HG03460 (cell line): ENCODE measurements at regions not wholly inside any gene's neighbourhood (a gene's known extent, or its start where the extent isn't known, plus 50 kb on each side); places are given as distances from the start of the nearest gene placed in this dataset.

Experiments
- ATAC-seq: cut with Tn5 transposase; IDR thresholded peaks from one replicate; pipeline ENCODE4 v1.9.1; 2021; ENCODE audit not compliant: unreplicated experiment

GRCh38 chr1:62981434-62981833, 197.5 kb downstream of the ATG4C start:
- no peak for ATAC-seq

GRCh38 chr1:62988867-62989266, 204.9 kb downstream of the ATG4C start:
- ATAC-seq = no peak

- ATAC-seq = no peak
Measured at GRCh38 chr1:62989497-62989896, 205.6 kb downstream of the ATG4C start.

GRCh38 chr1:62991152-62991551, 207.2 kb downstream of the ATG4C start:
- ATAC-seq = no peak

DNA sequence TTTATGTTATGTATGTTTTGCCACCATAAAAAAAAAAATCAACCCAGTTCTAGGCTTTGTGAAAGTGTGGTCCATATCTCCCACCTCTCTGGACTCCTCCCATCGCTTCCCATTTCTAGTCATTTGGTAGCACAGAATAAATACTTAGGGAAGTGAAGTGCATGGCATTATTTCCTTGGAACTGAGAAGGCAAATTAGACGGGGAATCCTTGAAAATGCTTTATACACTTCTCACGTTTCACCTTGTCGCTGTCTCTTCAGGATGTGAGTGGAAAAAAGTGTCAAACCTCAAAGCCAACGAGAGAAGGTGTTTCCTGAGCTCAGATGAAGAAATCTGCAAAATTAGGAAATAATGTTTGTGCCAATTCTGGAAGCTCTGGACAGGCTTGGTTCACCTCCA, 209.9 kb downstream of the ATG4C start:
- no peak for ATAC-seq

GRCh38 chr1:62995173-62995572, 211.2 kb downstream of the ATG4C start:
- ATAC-seq = no peak

- ATAC-seq = no peak
Measured at GRCh38 chr1:62997884-62998283, 214.0 kb downstream of the ATG4C start.

- no peak for ATAC-seq
Measured at GRCh38 chr1:62998845-62999649, 215.1 kb downstream of the ATG4C start.

DNA sequence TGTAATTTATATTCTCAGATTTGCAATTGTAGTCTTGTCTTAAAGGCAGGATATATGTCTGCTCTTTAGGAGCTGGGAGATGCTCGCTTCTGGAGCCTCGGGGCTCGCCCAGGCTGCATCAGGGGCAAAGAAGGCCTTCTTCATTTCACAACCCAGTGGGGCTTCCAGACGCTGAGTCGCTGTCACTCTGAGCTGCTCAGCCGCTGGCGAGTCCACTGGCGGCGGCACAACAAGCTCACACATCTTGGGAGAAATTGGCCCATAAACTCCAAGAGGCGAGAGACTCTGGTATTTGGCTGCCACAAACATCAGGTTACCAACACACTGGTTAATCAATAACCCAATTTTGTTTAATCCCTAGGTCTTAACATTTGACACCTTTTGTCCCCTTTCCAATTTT, 216.6 kb downstream of the ATG4C start:
- no peak for ATAC-seq

GRCh38 chr1:63004868-63005267, 220.9 kb downstream of the ATG4C start:
- no peak for ATAC-seq

DNA sequence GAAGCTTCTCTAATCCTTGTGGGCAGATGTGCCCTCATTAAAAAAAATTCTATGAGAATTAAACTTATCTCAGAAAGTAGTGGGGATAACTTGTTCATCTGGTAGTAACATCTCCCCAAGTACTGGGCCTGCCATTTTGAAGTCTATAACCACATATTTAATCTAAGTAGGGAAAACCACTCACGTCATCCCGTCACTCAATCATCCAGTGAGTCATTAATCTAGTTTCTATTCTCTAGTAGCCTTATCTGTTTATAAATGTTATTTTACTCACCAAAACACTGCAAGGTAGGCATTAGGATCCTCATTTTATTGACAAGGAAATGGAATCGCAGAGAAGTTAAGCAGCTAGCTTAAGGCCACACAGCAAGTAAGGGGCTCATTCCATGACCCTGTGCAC, 221.9 kb downstream of the ATG4C start:
- ATAC-seq = no peak

DNA sequence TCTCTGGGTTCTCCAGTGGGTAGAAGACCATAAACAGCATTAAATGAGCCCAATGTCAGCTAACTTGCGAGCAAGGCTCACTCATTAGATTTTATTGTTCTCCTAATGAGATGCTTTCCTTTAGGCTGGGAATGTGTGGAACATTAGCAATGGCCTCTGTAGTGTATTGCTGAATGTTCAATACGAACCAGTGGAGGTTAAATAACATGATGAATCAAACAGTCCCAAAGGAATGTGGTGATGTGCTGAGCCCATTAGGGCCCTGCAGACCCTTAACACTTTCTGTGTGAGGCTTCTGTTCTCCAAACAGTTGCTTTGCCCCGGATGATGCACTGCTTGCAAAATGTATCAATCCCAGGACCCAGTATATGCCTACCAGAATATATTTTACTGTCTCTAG, 225.5 kb downstream of the ATG4C start:
- no peak for ATAC-seq

GRCh38 chr1:63010913-63011660, 227.2 kb downstream of the ATG4C start:
- no peak for ATAC-seq

GRCh38 chr1:63012339-63012738, 228.4 kb downstream of the ATG4C start:
- ATAC-seq = no peak

- ATAC-seq = no peak
Measured at GRCh38 chr1:63014267-63014666, 230.3 kb downstream of the ATG4C start.

DNA sequence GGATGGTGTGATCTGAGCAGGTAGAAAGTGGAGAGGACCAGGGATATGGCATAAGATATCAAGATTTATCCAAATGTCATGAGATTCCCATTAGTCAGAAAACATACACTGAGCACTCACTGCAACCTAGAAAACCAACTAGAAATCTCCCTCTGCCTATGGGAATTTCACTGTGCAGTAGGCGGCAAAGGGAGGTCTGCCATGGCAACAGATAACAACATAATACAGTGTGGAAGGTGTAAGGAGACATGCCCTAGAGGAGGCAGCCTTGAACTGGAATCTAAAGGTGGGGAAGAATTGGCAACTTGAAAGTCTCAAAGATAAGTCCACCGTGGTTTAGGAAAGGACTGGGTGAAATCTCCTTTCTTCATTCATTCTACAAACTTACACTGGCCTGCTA, 238.4 kb downstream of the ATG4C start:
- ATAC-seq = no peak

DNA sequence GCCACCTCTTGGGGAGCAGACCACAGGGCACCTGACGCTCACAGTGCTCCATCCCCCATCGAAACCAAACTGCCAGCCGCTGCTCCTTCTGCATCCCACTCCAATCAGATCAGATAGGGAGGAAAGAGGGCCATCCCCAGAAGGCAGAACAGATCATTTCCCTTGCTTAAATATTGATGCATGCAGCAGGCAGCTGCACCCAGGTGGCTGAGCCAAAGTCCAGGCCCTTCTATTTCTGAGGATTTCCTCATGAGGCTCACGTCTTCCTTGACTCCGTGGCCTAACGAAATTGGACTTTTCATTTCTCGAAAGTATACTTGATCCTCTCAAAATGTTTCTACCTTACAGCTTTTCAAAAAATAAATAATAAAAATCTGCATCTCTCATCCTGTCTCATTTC, 239.2 kb downstream of the ATG4C start:
- no peak for ATAC-seq

GRCh38 chr1:63023637-63024036, 239.7 kb downstream of the ATG4C start:
- ATAC-seq = no peak

DNA sequence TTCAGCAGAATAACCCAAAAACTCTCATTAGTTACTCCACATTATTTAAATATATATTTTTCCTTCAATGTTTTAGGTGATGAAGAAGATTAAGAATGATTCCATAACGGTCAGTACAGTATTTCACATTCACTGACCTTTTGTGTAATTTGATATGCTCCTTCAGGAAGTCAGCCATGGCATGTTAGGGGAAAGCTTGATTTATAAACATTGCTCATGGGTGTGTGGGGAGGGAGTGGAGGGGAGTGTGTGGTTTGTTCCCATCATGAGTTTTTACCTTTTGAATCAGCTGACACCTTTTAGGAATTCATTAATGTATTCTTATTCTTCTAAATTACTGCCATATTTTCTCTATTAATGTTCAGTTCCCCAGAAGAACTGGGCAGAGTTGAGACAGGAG, 240.2 kb downstream of the ATG4C start:
- ATAC-seq = no peak

DNA sequence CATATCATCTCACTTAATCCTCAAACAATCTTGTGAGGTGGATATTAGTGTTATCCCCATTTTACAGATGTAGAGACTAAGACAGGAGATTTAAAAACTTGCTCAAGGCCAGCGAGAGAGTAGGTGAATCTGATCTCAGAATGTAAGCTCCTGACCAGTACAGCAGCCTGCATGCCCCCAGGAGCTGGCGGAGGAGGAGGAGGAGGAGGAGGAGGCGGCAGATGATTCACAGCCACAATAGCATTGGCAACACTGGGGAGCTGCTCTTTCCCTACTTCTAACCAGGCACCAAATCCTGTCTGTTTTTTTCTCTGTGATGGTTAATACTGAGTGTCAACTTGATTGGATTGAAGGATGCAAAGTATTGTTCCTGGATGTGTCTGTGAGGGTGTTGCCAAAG, 243.2 kb downstream of the ATG4C start:
- ATAC-seq = no peak

DNA sequence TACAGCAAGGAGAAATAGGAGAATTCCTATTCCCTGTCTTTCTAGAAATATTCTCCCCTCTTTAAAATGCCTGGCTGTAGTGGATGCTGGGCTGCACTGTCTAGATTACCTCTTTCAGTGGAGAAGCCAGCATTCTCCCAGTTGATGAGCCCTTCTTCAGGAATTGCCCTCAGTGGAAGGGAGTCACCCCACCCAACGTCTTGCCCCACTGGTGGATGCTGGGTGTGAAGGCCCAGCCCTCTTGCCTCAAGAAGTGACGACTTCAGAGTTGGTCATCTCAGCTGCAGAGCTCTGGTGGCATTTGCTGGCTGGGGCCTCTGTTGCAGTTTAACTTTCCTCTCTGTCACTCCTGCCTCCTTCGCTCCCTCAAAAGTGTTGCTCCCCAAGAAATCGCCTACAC, 248.2 kb downstream of the ATG4C start:
- no peak for ATAC-seq

- no peak for ATAC-seq
Measured at GRCh38 chr1:63033211-63033610, 249.3 kb downstream of the ATG4C start.

DNA sequence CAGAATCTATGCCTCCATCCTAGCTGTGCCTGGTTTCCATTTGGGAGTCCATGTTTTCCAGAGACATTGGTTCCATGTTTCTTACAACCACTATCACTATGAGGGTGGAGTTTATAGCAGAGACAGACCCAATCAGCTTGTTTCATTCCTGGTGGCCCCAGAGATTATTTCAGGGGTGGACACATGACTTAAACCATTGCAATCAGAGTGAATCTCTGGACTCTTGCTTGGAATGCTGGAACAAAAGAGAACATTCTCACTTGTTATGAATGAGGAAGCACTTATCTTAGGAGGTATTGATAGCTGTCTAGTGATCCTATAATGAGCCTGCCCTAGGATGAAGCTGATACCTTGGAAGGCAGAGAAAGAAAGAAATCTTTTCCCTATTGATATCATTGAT, 250.3 kb downstream of the ATG4C start:
- ATAC-seq = no peak
